ENCODE measurements at regions not wholly inside any gene's neighbourhood (a gene's known extent, or its start where the extent isn't known, plus 50 kb on each side); places are given as distances from the start of the nearest gene placed in this dataset.

- Histone ChIP-seq H3K23ac (ENCODE audit: low read length) (no peak overlapping the region), H2AK5ac (ENCODE audit: low read length) (no peak overlapping the region), H3K4me3 (ENCODE audit: low read depth, low read length) (no peak overlapping the region), H2BK120ac (ENCODE audit: insufficient read depth, low read length, poor library complexity) (no peak overlapping the region), H3K9ac (ENCODE audit: low read length) (no peak overlapping the region), H2AFZ (ENCODE audit: insufficient read depth, low read length, poor library complexity) (no peak overlapping the region), H4K8ac (ENCODE audit: low read depth, low read length) (no peak overlapping the region), H4K91ac (ENCODE audit: low read depth, low read length) (no peak overlapping the region), H3K36me3 (ENCODE audit: control insufficient read depth in 1 of 2, insufficient read depth in 2 of 2, low read length in 2 of 2) (no peaks in the 10 kb centered on the region), H3K4me2 (ENCODE audit: low read length) (no peak overlapping the region), H2BK12ac (ENCODE audit: low read length) (no peak overlapping the region), H3K4me1 (ENCODE audit: control insufficient read depth in 1 of 2, insufficient read depth in 2 of 2, low read length in 2 of 2) (no peaks in the 10 kb centered on the region), H2BK5ac (ENCODE audit: low read depth, low read length, poor library complexity) (no peak overlapping the region), H3K9me3 (ENCODE audit: insufficient read depth, low read depth, low read length) (no peaks in the 10 kb centered on the region), H3K27ac (ENCODE audit: low read depth, low read length) (no peak overlapping the region), H3K79me1 (ENCODE audit: low read length) (no peaks in the 10 kb centered on the region), H3K18ac (ENCODE audit: low read length) (no peak overlapping the region), H3K27me3 (ENCODE audit: insufficient read depth, low read length) (no peaks in the 10 kb centered on the region), H3K4ac (ENCODE audit: low read depth, low read length) (no peak overlapping the region), H3K14ac (ENCODE audit: low read length) (no peak overlapping the region), H3K79me2 (ENCODE audit: control insufficient read depth, insufficient read depth, low read length, poor library complexity) (no peaks in the 10 kb centered on the region), H4K12ac (ENCODE audit: low read depth, low read length) (no peak overlapping the region)
- no CpG with 5 or more reads among the region's 3 CpGs for WGBS (ENCODE audit: extremely low coverage, insufficient coverage, insufficient read length)
- DNase-seq = no peak
Observed at GRCh38 chr14:53514197-53514596, 361.1 kb upstream of the DDHD1 start.

- no peak for DNase-seq
- Histone ChIP-seq H2BK12ac (ENCODE audit: low read length) (no peak overlapping the region), H3K18ac (ENCODE audit: low read length) (no peak overlapping the region), H3K9me3 (ENCODE audit: insufficient read depth, low read depth, low read length) (no peaks in the 10 kb centered on the region), H3K9ac (ENCODE audit: low read length) (no peak overlapping the region), H2AFZ (ENCODE audit: insufficient read depth, low read length, poor library complexity) (no peak overlapping the region), H3K36me3 (ENCODE audit: control insufficient read depth in 1 of 2, insufficient read depth in 2 of 2, low read length in 2 of 2) (no peaks in the 10 kb centered on the region), H2BK5ac (ENCODE audit: low read depth, low read length, poor library complexity) (no peak overlapping the region), H3K4ac (ENCODE audit: low read depth, low read length) (no peak overlapping the region), H2AK5ac (ENCODE audit: low read length) (no peak overlapping the region), H3K27me3 (ENCODE audit: insufficient read depth, low read length) (no peaks in the 10 kb centered on the region), H3K4me1 (ENCODE audit: control insufficient read depth in 1 of 2, insufficient read depth in 2 of 2, low read length in 2 of 2) (no peaks in the 10 kb centered on the region), H4K91ac (ENCODE audit: low read depth, low read length) (no peak overlapping the region), H3K4me2 (ENCODE audit: low read length) (no peak overlapping the region), H3K79me2 (ENCODE audit: control insufficient read depth, insufficient read depth, low read length, poor library complexity) (no peaks in the 10 kb centered on the region), H2BK120ac (ENCODE audit: insufficient read depth, low read length, poor library complexity) (no peak overlapping the region), H3K23ac (ENCODE audit: low read length) (no peak overlapping the region), H3K4me3 (ENCODE audit: low read depth, low read length) (no peak overlapping the region), H3K27ac (ENCODE audit: low read depth, low read length) (no peak overlapping the region), H4K12ac (ENCODE audit: low read depth, low read length) (no peak overlapping the region), H3K14ac (ENCODE audit: low read length) (no peak overlapping the region), H3K79me1 (ENCODE audit: low read length) (no peaks in the 10 kb centered on the region), H4K8ac (ENCODE audit: low read depth, low read length) (no peak overlapping the region)
Observed at GRCh38 chr14:53510281-53510912, 357.3 kb upstream of the DDHD1 start.

GRCh38 chr14:53509276-53510244 is 356.4 kb upstream of the DDHD1 start:
- no peak for DNase-seq
- WGBS (ENCODE audit: extremely low coverage, insufficient coverage, insufficient read length) = no CpG with 5 or more reads among the region's 11 CpGs
- no peak overlapping the region for H3K27ac ChIP-seq (ENCODE audit: low read depth, low read length)

GRCh38 chr14:53501361-53502211 is 348.5 kb upstream of the DDHD1 start:
- H3K27ac ChIP-seq (ENCODE audit: low read depth, low read length) = no peak overlapping the region

More at GRCh38 chr14:53509276-53510244, 356.4 kb upstream of the DDHD1 start:
- Histone ChIP-seq H4K8ac (ENCODE audit: low read depth, low read length) (no peak overlapping the region), H3K14ac (ENCODE audit: low read length) (no peak overlapping the region), H2BK12ac (ENCODE audit: low read length) (no peak overlapping the region), H3K18ac (ENCODE audit: low read length) (no peak overlapping the region), H3K4ac (ENCODE audit: low read depth, low read length) (no peak overlapping the region), H3K4me3 (ENCODE audit: low read depth, low read length) (peak overlapping the region; percentile 25), H3K9ac (ENCODE audit: low read length) (no peak overlapping the region), H3K23ac (ENCODE audit: low read length) (no peak overlapping the region), H4K12ac (ENCODE audit: low read depth, low read length) (no peak overlapping the region), H3K27me3 (ENCODE audit: insufficient read depth, low read length) (no peaks in the 10 kb centered on the region), H4K91ac (ENCODE audit: low read depth, low read length) (no peak overlapping the region), H3K36me3 (ENCODE audit: control insufficient read depth in 1 of 2, insufficient read depth in 2 of 2, low read length in 2 of 2) (no peaks in the 10 kb centered on the region), H2BK5ac (ENCODE audit: low read depth, low read length, poor library complexity) (no peak overlapping the region), H3K79me2 (ENCODE audit: control insufficient read depth, insufficient read depth, low read length, poor library complexity) (no peaks in the 10 kb centered on the region), H3K79me1 (ENCODE audit: low read length) (no peaks in the 10 kb centered on the region), H3K9me3 (ENCODE audit: insufficient read depth, low read depth, low read length) (no peaks in the 10 kb centered on the region), H2AK5ac (ENCODE audit: low read length) (no peak overlapping the region), H3K4me2 (ENCODE audit: low read length) (no peak overlapping the region), H2AFZ (ENCODE audit: insufficient read depth, low read length, poor library complexity) (no peak overlapping the region), H2BK120ac (ENCODE audit: insufficient read depth, low read length, poor library complexity) (no peak overlapping the region), H3K4me1 (ENCODE audit: control insufficient read depth in 1 of 2, insufficient read depth in 2 of 2, low read length in 2 of 2) (no peaks in the 10 kb centered on the region)

More at GRCh38 chr14:53501361-53502211, 348.5 kb upstream of the DDHD1 start:
- no peak overlapping the region for H2AFZ ChIP-seq (ENCODE audit: insufficient read depth, low read length, poor library complexity)
- H4K8ac ChIP-seq (ENCODE audit: low read depth, low read length) = no peak overlapping the region
- H3K36me3 ChIP-seq (ENCODE audit: control insufficient read depth in 1 of 2, insufficient read depth in 2 of 2, low read length in 2 of 2) = no peaks in the 10 kb centered on the region
- H3K79me2 ChIP-seq (ENCODE audit: control insufficient read depth, insufficient read depth, low read length, poor library complexity) = no peaks in the 10 kb centered on the region
- peak in 1 of 2 donors; percentile 14 for DNase-seq
- H3K4me3 ChIP-seq (ENCODE audit: low read depth, low read length) = no peak overlapping the region
- H2BK120ac ChIP-seq (ENCODE audit: insufficient read depth, low read length, poor library complexity) = no peak overlapping the region
- no peak overlapping the region for H3K14ac ChIP-seq (ENCODE audit: low read length)
- no peaks in the 10 kb centered on the region for H3K27me3 ChIP-seq (ENCODE audit: insufficient read depth, low read length)
- H2BK5ac ChIP-seq (ENCODE audit: low read depth, low read length, poor library complexity) = no peak overlapping the region
- WGBS (ENCODE audit: extremely low coverage, insufficient coverage, insufficient read length) = no CpG with 5 or more reads among the region's 3 CpGs
- H3K23ac ChIP-seq (ENCODE audit: low read length) = no peak overlapping the region
- H3K4me1 ChIP-seq (ENCODE audit: control insufficient read depth in 1 of 2, insufficient read depth in 2 of 2, low read length in 2 of 2) = no peaks in the 10 kb centered on the region
- H3K4me2 ChIP-seq (ENCODE audit: low read length) = no peak overlapping the region
- no peak overlapping the region for H4K91ac ChIP-seq (ENCODE audit: low read depth, low read length)
- no peak overlapping the region for H4K12ac ChIP-seq (ENCODE audit: low read depth, low read length)
- no peak overlapping the region for H2AK5ac ChIP-seq (ENCODE audit: low read length)
- no peak overlapping the region for H2BK12ac ChIP-seq (ENCODE audit: low read length)
- H3K18ac ChIP-seq (ENCODE audit: low read length) = no peak overlapping the region
- H3K9me3 ChIP-seq (ENCODE audit: insufficient read depth, low read depth, low read length) = no peaks in the 10 kb centered on the region
- H3K79me1 ChIP-seq (ENCODE audit: low read length) = no peaks in the 10 kb centered on the region
- no peak overlapping the region for H3K4ac ChIP-seq (ENCODE audit: low read depth, low read length)
- H3K9ac ChIP-seq (ENCODE audit: low read length) = no peak overlapping the region
